Lower leg skin (tissue), 4 donors: ENCODE measurements at regions not wholly inside any gene's neighbourhood (a gene's known extent, or its start where the extent isn't known, plus 50 kb on each side); places are given as distances from the start of the nearest gene placed in this dataset.

Experiments used
- DNase-seq, 2 donors: peaks; one replicate each; pipeline ENCODE4 v3.0.0-alpha.2; 2019; ENCODE audit warnings: low spot score in 2 of 2
- H3K4me3 ChIP-seq: fragments of 200-600 bp; sonication (generic); 2 replicates; pipeline ENCODE4 v1.5.1; 2017; ENCODE audit warnings: mild to moderate bottlenecking, low read depth; ENCODE audit not compliant: poor library complexity, severe bottlenecking
- POLR2A ChIP-seq, 2 donors: fragments of 450-650 bp; IDR thresholded peaks; one replicate each; pipeline ENCODE4 v1.6.1; 2016 to 2017; ENCODE audit warnings: antibody characterized with exemption in 2 of 2, mild to moderate bottlenecking in 1 of 2, moderate library complexity in 1 of 2
- WGBS, 2 donors: methylation state at CpG; one replicate each; pipeline ENCODE4 v1.1.5; 2018; 5-methylcytosine and 5-hydroxymethylcytosine counted together
- intact Hi-C: fragments of 100-400 bp; cut with DNase I; formaldehyde crosslinking; loops from one replicate; pipeline ENCODE4 v1.15.0; 2023; ENCODE audit warnings: low total_unique reads
- TF ChIP-seq, protein P1 (sequence below), 3 donors: fragments of 450-650 bp; IDR thresholded peaks; one replicate each; pipeline ENCODE4 v1.5.1; 2016; ENCODE audit warnings: antibody characterized with exemption in 3 of 3, mild to moderate bottlenecking in 3 of 3, moderate library complexity in 2 of 3

DNA sequence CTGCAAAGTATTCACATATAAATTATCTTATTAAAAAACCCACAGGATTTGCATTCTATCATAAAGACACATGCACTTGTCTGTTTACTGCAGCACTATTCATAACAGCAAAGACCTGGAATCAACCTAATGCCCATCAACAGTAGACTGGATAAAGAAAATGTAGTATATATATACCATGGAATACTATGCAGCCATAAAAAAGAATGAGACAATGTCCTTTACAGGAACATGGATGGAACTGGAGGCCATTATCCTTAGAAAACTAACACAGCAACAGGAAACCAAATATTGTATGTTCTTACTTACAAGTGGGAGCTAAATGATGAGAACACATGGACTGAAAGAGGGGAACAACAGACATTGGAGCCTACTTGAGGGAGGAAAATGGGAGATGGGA is 97.0 kb downstream of the FAM217A start:
- no peak for DNase-seq
- TF ChIP-seq, protein P1, sequence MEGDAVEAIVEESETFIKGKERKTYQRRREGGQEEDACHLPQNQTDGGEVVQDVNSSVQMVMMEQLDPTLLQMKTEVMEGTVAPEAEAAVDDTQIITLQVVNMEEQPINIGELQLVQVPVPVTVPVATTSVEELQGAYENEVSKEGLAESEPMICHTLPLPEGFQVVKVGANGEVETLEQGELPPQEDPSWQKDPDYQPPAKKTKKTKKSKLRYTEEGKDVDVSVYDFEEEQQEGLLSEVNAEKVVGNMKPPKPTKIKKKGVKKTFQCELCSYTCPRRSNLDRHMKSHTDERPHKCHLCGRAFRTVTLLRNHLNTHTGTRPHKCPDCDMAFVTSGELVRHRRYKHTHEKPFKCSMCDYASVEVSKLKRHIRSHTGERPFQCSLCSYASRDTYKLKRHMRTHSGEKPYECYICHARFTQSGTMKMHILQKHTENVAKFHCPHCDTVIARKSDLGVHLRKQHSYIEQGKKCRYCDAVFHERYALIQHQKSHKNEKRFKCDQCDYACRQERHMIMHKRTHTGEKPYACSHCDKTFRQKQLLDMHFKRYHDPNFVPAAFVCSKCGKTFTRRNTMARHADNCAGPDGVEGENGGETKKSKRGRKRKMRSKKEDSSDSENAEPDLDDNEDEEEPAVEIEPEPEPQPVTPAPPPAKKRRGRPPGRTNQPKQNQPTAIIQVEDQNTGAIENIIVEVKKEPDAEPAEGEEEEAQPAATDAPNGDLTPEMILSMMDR (IDR thresholded peaks at IDR 0.05): no peak
- no peak for TF ChIP-seq POLR2A (IDR thresholded peaks at IDR 0.05)
- no peak overlapping the region for H3K4me3 ChIP-seq
- intact Hi-C loops: loop anchor here (10.0 kb wide), 1 partner anchor 697 kb away; no protein-coding TSS in a partner anchor

DNA sequence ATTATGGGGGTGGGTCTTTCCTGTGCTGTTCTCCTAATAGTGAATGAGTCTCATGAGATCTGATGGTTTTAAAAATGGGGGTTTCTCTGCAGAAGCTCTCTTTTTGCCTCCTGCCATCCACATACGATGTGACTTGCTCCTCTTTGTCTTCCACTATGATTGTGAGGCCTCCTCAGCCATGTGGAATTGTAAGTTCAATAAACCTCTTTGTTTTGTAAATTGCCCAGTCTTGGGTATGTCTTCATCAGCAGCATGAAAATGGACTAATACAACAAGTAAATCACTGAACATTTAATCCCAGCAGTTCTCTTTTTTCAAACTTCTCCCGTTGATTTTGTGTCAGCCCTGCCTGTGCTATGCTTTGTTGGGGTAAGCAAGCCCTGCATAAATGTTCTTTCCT is 95.2 kb downstream of the FAM217A start:
- TF ChIP-seq, protein P1 (IDR thresholded peaks at IDR 0.05): no peak
- no peak for TF ChIP-seq POLR2A (IDR thresholded peaks at IDR 0.05)
- no peak overlapping the region for H3K4me3 ChIP-seq
- DNase-seq: no peak
- intact Hi-C loops: loop anchor here (10.0 kb wide), 1 partner anchor 699 kb away; no protein-coding TSS in a partner anchor
- 89 to 95% methylated on average over 2 of the region's 2 CpGs for WGBS, 2 donors

GRCh38 chr6:3984494-3984893 is 94.4 kb downstream of the FAM217A start:
- TF ChIP-seq POLR2A (IDR thresholded peaks at IDR 0.05): no peak
- TF ChIP-seq, protein P1 (IDR thresholded peaks at IDR 0.05): no peak
- WGBS, 2 donors: 94 to 95% methylated on average over 5 of the region's 5 CpGs
- intact Hi-C loops: loop anchor here (10.0 kb wide), 1 partner anchor 700 kb away; no protein-coding TSS in a partner anchor
- no peak for DNase-seq
- no peak overlapping the region for H3K4me3 ChIP-seq

GRCh38 chr6:3986241-3986640 is 92.7 kb downstream of the FAM217A start:
- intact Hi-C loops: loop anchor here (10.0 kb wide), 1 partner anchor 701 kb away; no protein-coding TSS in a partner anchor
- WGBS, 2 donors: 88 to 91% methylated on average over 3 of the region's 3 CpGs
- TF ChIP-seq POLR2A (IDR thresholded peaks at IDR 0.05): no peak
- TF ChIP-seq, protein P1 (IDR thresholded peaks at IDR 0.05): no peak
- no peak for DNase-seq
- no peak overlapping the region for H3K4me3 ChIP-seq

DNA sequence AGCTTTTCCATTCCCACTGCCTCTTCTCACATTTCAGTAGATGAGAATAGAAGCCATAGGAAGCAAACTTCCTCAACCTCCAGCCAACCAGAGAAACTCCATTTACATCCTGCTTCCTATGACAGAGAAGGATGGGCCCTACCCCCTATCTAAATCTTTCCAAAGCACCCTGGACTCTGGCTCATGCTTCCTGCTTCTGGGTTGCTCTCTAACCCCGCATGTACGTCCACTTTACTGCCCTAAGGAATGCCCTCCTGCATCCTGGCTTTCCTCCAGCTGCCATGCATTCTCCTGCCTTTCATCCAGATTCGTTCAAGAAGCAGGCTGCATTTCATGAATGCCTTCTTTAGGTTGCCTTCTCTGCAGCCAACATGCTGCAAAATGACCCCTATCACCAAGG is 91.9 kb downstream of the FAM217A start:
- 65 to 74% methylated on average over 3 of the region's 3 CpGs for WGBS, 2 donors
- no peak overlapping the region for H3K4me3 ChIP-seq
- intact Hi-C loops: loop anchor here (10.0 kb wide), 1 partner anchor 702 kb away; no protein-coding TSS in a partner anchor
- TF ChIP-seq, protein P1 (IDR thresholded peaks at IDR 0.05): no peak
- no peak for TF ChIP-seq POLR2A (IDR thresholded peaks at IDR 0.05)
- no peak for DNase-seq

DNA sequence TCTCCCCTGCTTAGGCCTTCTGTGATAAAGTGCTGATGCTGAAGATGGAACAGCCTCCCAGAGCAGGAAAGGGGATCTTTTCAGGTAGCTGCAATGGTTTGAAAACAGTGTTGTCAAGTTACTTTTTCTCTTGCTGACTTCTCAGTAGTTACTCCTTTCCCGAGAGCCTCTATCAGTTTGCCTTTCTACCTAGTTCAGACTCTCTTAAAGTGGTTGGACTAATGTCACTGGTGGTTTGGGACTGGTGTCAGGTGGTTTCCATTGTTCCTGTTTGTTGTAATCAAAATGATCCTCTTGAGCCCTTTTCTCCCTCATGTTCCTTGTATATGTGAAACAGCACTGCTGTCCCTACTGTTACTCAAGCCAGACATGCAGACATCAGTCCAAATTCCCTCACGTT is 91.4 kb downstream of the FAM217A start:
- intact Hi-C loops: loop anchor here (10.0 kb wide), 1 partner anchor 703 kb away; no protein-coding TSS in a partner anchor
- no peak for DNase-seq
- WGBS, 2 donors: 86 to 90% methylated on average over 2 of the region's 2 CpGs
- no peak overlapping the region for H3K4me3 ChIP-seq
- TF ChIP-seq, protein P1 (IDR thresholded peaks at IDR 0.05): no peak
- no peak for TF ChIP-seq POLR2A (IDR thresholded peaks at IDR 0.05)
